Ectodermal cell (in vitro differentiated cells): ENCODE measurements at regions not wholly inside any gene's neighbourhood (a gene's known extent, or its start where the extent isn't known, plus 50 kb on each side); places are given as distances from the start of the nearest gene placed in this dataset.

Source experiments
- H3K27ac ChIP-seq: 2 replicates; pipeline ENCODE4 v1.7.0; 2013; ENCODE audit warnings: mild to moderate bottlenecking, low read depth, low read length; ENCODE audit not compliant: insufficient read depth, poor library complexity, severe bottlenecking
- H3K27me3 ChIP-seq: 2 replicates; pipeline ENCODE4 v1.7.0; 2013; ENCODE audit warnings: mild to moderate bottlenecking, low read length; ENCODE audit not compliant: insufficient read depth, control insufficient read depth, poor library complexity, severe bottlenecking
- H3K36me3 ChIP-seq: one replicate; pipeline ENCODE4 v1.7.0; 2013; ENCODE audit warnings: low read length; ENCODE audit not compliant: control insufficient read depth, insufficient read depth
- H3K4me1 ChIP-seq: one replicate; pipeline ENCODE4 v1.7.0; 2013; ENCODE audit warnings: low read length; ENCODE audit not compliant: control insufficient read depth, insufficient read depth
- H3K4me3 ChIP-seq: 2 replicates; pipeline ENCODE4 v1.7.0; 2013; ENCODE audit warnings: low read depth, low read length, control low read depth; ENCODE audit not compliant: insufficient read depth
- H3K9me3 ChIP-seq: 2 replicates; pipeline ENCODE4 v1.7.0; 2013; ENCODE audit warnings: mild to moderate bottlenecking, low read length, moderate library complexity; ENCODE audit not compliant: control insufficient read depth
- WGBS, 2 experiments: methylation state at CpG; one replicate each; pipeline ENCODE4 v1.1.7; 2013; ENCODE audit warnings: missing lambda C conversion rate in 2 of 2; 5-methylcytosine and 5-hydroxymethylcytosine counted together

DNA sequence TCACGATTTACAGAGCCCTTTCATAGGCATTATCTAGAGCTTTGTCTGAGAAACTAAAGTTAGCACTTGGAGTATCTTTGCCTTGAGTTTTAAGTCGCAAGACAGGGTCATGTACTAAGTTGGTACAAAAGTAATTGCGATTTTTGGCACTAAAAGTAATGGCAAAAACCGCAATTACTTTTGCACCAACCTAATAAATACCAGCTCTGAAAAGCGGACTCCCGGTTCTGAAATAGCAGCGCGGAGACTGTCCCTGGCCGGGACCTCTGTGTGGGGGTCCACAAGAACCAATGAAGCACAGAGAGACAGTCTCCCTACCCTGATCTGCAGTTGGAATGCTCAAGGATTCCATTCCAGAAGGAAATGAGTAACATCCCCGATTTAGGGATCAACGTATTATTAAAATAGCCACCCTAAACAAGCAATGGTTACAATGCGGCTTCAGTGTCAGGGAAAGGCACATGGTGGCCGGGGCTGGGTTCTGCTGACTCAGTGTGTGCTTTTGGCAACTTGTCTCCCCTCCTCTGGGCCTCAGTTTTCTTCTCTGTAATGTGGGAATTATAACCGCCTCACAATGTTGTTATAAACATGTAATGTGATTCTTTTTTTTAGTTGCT, 150.3 kb upstream of the MCTP2 start:
- peaks cover 3% of the 10 kb centered on the region for H3K4me1 ChIP-seq
- H3K27me3 ChIP-seq: no peaks in the 10 kb centered on the region
- no peak overlapping the region for H3K27ac ChIP-seq
- H3K36me3 ChIP-seq: no peaks in the 10 kb centered on the region
- WGBS, 2 experiments: 92 to 93% methylated on average over 13 to 14 of the region's 14 CpGs
- H3K9me3 ChIP-seq: no peaks in the 10 kb centered on the region
- H3K4me3 ChIP-seq: no peak overlapping the region

DNA sequence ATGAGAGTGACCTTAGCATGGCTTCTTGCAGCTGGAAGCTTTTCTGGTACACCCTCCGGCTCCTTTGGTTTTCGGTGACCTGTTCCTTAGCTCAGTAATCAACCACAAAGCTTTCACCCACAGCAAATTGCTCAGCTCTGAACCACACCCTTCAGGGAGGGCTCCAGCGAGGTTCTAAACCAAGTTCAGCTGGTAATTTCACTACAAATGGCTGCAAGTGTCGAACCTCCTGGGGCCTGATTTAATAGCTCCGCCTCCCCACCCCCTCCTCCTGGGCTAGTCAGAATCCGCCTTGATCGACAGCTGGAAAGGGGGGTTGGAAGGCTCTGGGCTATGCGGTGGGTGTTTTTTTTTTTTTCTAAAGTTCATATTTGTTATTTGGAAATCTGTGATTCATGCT, 150.9 kb upstream of the MCTP2 start:
- H3K4me3 ChIP-seq: no peak overlapping the region
- H3K36me3 ChIP-seq: no peaks in the 10 kb centered on the region
- H3K27me3 ChIP-seq: no peaks in the 10 kb centered on the region
- H3K27ac ChIP-seq: no peak overlapping the region
- WGBS, 2 experiments: 58 to 61% methylated on average over 8 of the region's 8 CpGs
- no peaks in the 10 kb centered on the region for H3K9me3 ChIP-seq
- peaks cover 3% of the 10 kb centered on the region for H3K4me1 ChIP-seq

DNA sequence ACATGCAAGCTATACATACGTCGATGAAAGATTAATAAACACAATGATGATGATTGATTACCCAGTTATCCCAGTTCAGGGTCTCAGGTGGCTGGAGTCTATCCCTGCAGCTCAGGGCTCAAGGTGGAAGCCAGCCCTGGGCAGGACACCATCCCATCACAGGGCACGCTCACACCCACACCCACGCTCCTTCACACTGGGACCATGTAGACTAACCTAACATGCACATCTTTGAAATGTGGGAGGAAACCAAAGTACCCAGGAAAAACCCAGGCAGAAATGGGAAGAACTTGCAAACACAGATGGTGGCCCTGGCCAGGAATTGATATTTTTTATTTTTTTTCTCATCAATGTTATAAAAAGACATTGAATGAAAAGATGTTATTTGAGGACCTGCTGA, 151.4 kb upstream of the MCTP2 start:
- H3K27ac ChIP-seq: no peak overlapping the region
- no peak overlapping the region for H3K4me3 ChIP-seq
- H3K36me3 ChIP-seq: no peaks in the 10 kb centered on the region
- no peaks in the 10 kb centered on the region for H3K9me3 ChIP-seq
- no peaks in the 10 kb centered on the region for H3K27me3 ChIP-seq
- H3K4me1 ChIP-seq: peaks cover 3% of the 10 kb centered on the region
- 91 to 96% methylated on average over 4 of the region's 4 CpGs for WGBS, 2 experiments

DNA sequence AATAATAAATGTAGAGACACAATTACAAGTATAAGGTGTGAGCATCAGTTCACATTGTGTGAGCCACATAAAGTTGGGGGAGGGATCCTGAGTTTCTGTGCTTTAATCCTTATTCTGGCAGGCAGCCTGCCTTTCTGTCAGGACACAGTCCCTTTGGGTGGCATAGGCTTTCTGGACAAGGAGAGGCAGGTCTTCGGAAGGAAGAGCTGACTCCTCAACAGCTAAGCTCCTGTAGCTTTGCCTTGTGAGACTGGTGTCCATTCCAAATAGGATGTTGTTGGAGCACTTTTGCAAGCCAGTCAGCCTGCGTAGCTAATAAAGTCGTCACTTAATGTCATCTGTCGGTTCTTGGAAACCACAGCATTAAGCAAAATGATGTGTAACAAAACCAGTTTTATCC, 151.9 kb upstream of the MCTP2 start:
- Histone ChIP-seq H3K9me3 (no peaks in the 10 kb centered on the region), H3K27me3 (no peaks in the 10 kb centered on the region), H3K36me3 (no peaks in the 10 kb centered on the region), H3K4me3 (no peak overlapping the region), H3K4me1 (peaks cover 3% of the 10 kb centered on the region), H3K27ac (no peak overlapping the region)
- 90 to 94% methylated on average over 4 of the region's 4 CpGs for WGBS, 2 experiments

DNA sequence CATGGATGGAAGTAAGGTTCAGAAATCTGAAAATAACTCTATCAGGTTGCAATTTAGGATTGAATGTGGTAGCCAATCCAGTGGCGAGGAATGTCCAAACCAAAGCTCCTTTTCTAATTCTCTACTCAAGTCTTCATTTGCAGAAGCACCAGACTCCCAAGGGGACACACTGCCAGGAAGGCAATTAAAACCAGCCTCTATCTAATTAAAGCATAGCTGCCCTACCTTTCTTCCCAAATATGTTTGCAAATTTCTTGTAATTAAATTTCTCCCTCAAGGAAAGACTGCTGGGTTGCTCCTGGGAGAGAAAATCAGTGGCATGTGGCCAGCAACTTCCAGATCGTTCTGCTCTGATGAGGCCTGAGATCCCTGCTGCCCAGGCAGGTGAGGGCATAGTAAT, 153.4 kb upstream of the MCTP2 start:
- Histone ChIP-seq H3K9me3 (no peaks in the 10 kb centered on the region), H3K36me3 (no peaks in the 10 kb centered on the region), H3K4me1 (peaks cover 3% of the 10 kb centered on the region), H3K4me3 (no peak overlapping the region), H3K27ac (no peak overlapping the region), H3K27me3 (no peaks in the 10 kb centered on the region)
- WGBS, 2 experiments: 96 to 97% methylated on average over 2 of the region's 2 CpGs

DNA sequence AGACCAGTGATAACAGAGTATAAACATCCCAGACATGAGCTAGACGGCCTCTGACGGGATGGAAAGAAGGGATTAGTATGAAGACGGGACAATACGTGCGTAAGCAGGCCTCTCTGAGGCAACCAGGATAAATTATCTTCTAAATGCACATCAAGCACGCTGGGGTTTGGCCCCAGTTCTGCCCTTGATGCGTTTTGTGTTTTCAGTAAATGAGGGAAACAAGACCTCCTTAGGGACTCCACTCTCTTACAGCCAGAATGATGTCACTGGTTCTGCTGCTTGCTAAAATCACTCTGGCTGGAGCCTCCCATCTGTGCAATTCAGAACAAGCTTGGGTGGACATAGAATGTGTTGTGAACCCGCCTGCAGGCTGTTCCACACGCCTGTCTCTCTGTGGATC, 156.0 kb upstream of the MCTP2 start:
- Histone ChIP-seq H3K27me3 (no peaks in the 10 kb centered on the region), H3K4me1 (no peaks in the 10 kb centered on the region), H3K9me3 (no peaks in the 10 kb centered on the region), H3K36me3 (no peaks in the 10 kb centered on the region), H3K4me3 (no peak overlapping the region), H3K27ac (no peak overlapping the region)
- 95 to 97% methylated on average over 9 of the region's 9 CpGs for WGBS, 2 experiments

DNA sequence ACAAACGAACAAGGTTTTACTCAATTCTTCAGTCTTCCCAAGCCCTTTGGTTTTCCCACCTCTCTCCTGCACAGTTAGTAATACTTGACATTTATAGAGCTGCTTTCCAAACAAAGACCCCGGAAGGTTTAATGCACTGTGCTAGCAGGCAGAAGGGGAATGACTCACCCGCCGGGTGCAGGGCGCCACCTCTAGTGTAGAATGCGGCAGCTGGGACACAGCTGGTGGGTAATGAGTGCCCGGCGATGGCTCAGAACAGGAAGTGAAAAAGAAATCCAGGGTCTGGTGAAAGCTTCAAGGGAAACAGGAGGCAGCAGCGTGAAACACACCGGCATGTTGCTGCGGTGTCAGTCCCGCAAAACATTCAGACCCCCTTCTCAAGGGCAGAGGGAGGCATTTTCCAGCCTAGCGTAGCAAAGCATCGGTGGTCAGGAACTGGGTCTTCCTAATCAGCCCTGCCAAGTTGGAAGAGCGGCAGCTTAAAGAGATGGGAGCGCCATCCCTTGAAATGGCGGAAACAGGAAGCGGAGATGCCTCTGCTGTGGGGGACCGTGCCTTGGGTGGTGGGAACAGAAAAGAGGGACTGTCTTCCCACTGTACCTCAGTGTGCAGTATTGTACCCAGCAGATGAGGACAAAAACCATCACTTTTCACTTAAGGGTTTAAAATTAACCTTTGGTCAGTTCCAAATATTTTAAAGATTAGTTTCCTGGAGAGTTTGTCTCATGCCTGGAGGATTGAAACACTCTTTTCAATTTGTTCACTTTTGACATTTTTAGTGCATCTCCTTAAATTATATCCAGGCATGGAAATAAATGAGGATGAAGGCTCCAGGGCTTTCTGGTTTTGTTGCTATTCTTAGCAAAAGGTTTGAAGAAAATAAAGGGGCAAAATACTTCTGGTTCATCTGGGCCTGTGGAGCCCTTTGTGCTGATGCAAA, 160.7 kb upstream of the MCTP2 start:
- H3K27me3 ChIP-seq: no peaks in the 10 kb centered on the region
- no peaks in the 10 kb centered on the region for H3K4me1 ChIP-seq
- no peak overlapping the region for H3K4me3 ChIP-seq
- no peaks in the 10 kb centered on the region for H3K36me3 ChIP-seq
- H3K9me3 ChIP-seq: peaks cover 4% of the 10 kb centered on the region
- H3K27ac ChIP-seq: peak overlapping the region; percentile 16
- WGBS, 2 experiments: 87 to 88% methylated on average over 18 to 19 of the region's 19 CpGs

DNA sequence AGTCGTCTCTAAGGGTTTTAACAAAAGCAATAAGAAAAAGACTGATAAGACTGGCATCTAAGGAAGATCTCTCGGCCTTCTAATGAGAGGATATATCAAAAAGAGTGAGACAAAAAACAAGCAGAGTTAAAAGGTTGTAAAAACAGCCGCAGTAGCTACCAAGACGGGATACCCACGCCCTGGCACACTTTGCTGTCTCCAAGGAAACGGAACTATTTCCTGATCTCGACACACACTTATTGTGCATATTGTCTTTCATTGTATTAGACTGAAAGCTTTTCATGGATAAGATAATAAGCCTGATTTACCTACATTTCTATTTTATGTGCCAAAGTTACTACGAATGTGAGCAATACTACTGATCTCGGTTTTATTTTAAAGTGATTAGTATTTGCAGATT, 161.5 kb upstream of the MCTP2 start:
- Histone ChIP-seq H3K4me1 (no peaks in the 10 kb centered on the region), H3K36me3 (no peaks in the 10 kb centered on the region), H3K27ac (no peak overlapping the region), H3K27me3 (no peaks in the 10 kb centered on the region), H3K4me3 (no peak overlapping the region), H3K9me3 (peaks cover 4% of the 10 kb centered on the region)
- WGBS, 2 experiments: 95 to 99% methylated on average over 9 of the region's 9 CpGs

DNA sequence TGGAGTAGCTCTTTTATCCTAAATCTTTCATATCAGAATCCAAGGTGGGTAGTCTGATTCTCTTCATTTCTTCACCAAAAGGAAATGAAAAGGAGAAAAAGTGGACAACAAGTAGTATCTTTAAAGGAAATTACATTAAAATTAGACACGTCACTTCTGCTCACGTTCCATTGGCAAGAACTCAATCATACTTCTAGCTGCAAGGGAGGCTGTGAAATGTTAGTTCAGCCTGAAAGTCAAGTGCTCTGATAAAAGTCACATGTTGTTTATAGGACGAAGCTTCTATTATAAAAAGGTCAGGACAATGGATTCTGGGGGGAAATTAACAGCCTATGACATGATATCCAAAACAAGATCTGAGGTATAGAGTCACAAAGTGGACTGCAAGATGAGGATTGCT, 164.6 kb upstream of the MCTP2 start:
- WGBS, 2 experiments: 91 to 98% methylated on average over 3 of the region's 3 CpGs
- Histone ChIP-seq H3K4me1 (no peaks in the 10 kb centered on the region), H3K27ac (no peak overlapping the region), H3K9me3 (peaks cover 4% of the 10 kb centered on the region), H3K27me3 (no peaks in the 10 kb centered on the region), H3K36me3 (no peaks in the 10 kb centered on the region), H3K4me3 (no peak overlapping the region)

DNA sequence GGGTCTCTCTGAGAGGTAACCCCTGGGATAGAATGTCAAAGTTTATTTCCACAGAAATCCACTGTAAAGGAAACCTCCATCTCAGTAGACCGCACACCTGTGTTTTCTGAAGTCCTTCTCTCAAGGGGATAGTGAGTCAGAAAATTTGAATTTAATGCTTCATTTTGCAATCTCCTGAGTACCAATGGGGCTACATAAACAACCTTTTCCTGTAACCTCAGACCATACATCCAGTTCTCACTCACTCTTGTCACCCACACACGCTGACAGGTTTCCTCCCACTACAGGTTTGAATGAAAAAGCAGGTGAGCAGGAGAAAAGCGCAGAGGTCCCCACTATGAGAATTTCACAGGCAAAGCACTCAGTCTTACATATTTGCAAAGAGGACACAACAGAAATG, 165.3 kb upstream of the MCTP2 start:
- H3K36me3 ChIP-seq: no peaks in the 10 kb centered on the region
- H3K27ac ChIP-seq: no peak overlapping the region
- H3K27me3 ChIP-seq: no peaks in the 10 kb centered on the region
- H3K9me3 ChIP-seq: peaks cover 4% of the 10 kb centered on the region
- 94 to 100% methylated on average over 3 of the region's 3 CpGs for WGBS, 2 experiments
- no peak overlapping the region for H3K4me3 ChIP-seq
- no peaks in the 10 kb centered on the region for H3K4me1 ChIP-seq
